ENCODE measurements at regions not wholly inside any gene's neighbourhood (a gene's known extent, or its start where the extent isn't known, plus 50 kb on each side); places are given as distances from the start of the nearest gene placed in this dataset.

DNA sequence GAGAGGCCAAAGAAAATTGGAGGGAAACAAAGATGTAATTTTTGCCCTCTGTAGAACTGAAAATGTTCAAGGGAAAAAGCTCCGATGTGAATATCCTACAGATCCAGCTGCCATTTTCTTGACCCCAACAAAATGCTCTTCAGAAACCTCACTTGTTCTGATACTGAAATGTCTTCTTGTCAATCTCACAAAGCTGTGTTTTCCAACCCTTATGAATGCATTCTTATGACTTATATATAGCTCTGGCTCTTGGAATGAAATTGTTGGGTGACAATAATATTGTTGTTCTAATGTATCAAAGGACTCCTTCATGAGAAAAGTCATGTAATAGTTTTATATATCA is 157.1 kb upstream of the TGFBR2 start:
- TF ChIP-seq POLR2A (IDR thresholded peaks at IDR 0.05): no peak
- TF ChIP-seq, protein P1, sequence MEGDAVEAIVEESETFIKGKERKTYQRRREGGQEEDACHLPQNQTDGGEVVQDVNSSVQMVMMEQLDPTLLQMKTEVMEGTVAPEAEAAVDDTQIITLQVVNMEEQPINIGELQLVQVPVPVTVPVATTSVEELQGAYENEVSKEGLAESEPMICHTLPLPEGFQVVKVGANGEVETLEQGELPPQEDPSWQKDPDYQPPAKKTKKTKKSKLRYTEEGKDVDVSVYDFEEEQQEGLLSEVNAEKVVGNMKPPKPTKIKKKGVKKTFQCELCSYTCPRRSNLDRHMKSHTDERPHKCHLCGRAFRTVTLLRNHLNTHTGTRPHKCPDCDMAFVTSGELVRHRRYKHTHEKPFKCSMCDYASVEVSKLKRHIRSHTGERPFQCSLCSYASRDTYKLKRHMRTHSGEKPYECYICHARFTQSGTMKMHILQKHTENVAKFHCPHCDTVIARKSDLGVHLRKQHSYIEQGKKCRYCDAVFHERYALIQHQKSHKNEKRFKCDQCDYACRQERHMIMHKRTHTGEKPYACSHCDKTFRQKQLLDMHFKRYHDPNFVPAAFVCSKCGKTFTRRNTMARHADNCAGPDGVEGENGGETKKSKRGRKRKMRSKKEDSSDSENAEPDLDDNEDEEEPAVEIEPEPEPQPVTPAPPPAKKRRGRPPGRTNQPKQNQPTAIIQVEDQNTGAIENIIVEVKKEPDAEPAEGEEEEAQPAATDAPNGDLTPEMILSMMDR (IDR thresholded peaks at IDR 0.05): no peak
